ENCODE measurements at regions not wholly inside any gene's neighbourhood (a gene's known extent, or its start where the extent isn't known, plus 50 kb on each side); places are given as distances from the start of the nearest gene placed in this dataset.
"Not testable (repeated sequence)": the region's sequence is repeated elsewhere in the genome, so short reads cannot be mapped to it uniquely, and the experiment has no call there.

GRCh38 chr21:31609081-31609480 lies 50.4 kb upstream of the SOD1 start:
- peaks cover 9% of the 10 kb centered on the region for H3K9me3 Mint-ChIP-seq
- no peak overlapping the region for H3K4me3 Mint-ChIP-seq
- DNase-seq (no peak), ATAC-seq (no peak)
- peaks cover 5% of the 10 kb centered on the region for H3K4me1 Mint-ChIP-seq (ENCODE audit: low read depth)
- peaks cover 19% of the 10 kb centered on the region for H3K27me3 Mint-ChIP-seq (ENCODE audit: low read depth)
- no peaks in the 10 kb centered on the region for H3K36me3 Mint-ChIP-seq (ENCODE audit: insufficient read depth)

GRCh38 chr21:31607791-31608190 lies 51.7 kb upstream of the SOD1 start:
- ATAC-seq: no peak
- peaks cover 9% of the 10 kb centered on the region for H3K9me3 Mint-ChIP-seq
- H3K4me3 Mint-ChIP-seq: no peak overlapping the region
- H3K4me1 Mint-ChIP-seq (ENCODE audit: low read depth): peaks cover 5% of the 10 kb centered on the region
- H3K36me3 Mint-ChIP-seq (ENCODE audit: insufficient read depth): no peaks in the 10 kb centered on the region
- H3K27me3 Mint-ChIP-seq (ENCODE audit: low read depth): peaks cover 13% of the 10 kb centered on the region
- DNase-seq: no peak

GRCh38 chr21:31606081-31606874 lies 53.2 kb upstream of the SOD1 start:
- peak in 1 of 2 donors; percentile 34 for ATAC-seq
- Mint-ChIP-seq H3K4me1 (ENCODE audit: low read depth) (peaks cover 5% of the 10 kb centered on the region), H3K27me3 (ENCODE audit: low read depth) (peaks cover 10% of the 10 kb centered on the region), H3K36me3 (ENCODE audit: insufficient read depth) (no peaks in the 10 kb centered on the region), H3K4me3 (no peak overlapping the region), H3K9me3 (peaks cover 5% of the 10 kb centered on the region)
- DNase-seq: no peak

- no peaks in the 10 kb centered on the region for H3K9me3 Mint-ChIP-seq
- H3K4me3 Mint-ChIP-seq: no peak overlapping the region
- no peaks in the 10 kb centered on the region for H3K36me3 Mint-ChIP-seq (ENCODE audit: insufficient read depth)
- ATAC-seq: peak; percentile 80 to 82
- peaks cover 5% of the 10 kb centered on the region for H3K4me1 Mint-ChIP-seq (ENCODE audit: low read depth)
- peaks cover 3% of the 10 kb centered on the region for H3K27me3 Mint-ChIP-seq (ENCODE audit: low read depth)
- peak; percentile 75 for DNase-seq
These were observed 54.8 kb upstream of the SOD1 start for GRCh38 chr21:31604591-31605190.

- peaks cover 2% of the 10 kb centered on the region for H3K4me1 Mint-ChIP-seq (ENCODE audit: low read depth)
- no peaks in the 10 kb centered on the region for H3K27me3 Mint-ChIP-seq (ENCODE audit: low read depth)
- ATAC-seq (no peak), DNase-seq (no peak)
- H3K4me3 Mint-ChIP-seq: no peak overlapping the region
- no peaks in the 10 kb centered on the region for H3K9me3 Mint-ChIP-seq
- H3K36me3 Mint-ChIP-seq (ENCODE audit: insufficient read depth): no peaks in the 10 kb centered on the region
These were observed 59.9 kb upstream of the SOD1 start for GRCh38 chr21:31599563-31599962.

- no peaks in the 10 kb centered on the region for H3K36me3 Mint-ChIP-seq (ENCODE audit: insufficient read depth)
- no peaks in the 10 kb centered on the region for H3K27me3 Mint-ChIP-seq (ENCODE audit: low read depth)
- no peaks in the 10 kb centered on the region for H3K9me3 Mint-ChIP-seq
- no peak overlapping the region for H3K4me3 Mint-ChIP-seq
- no peaks in the 10 kb centered on the region for H3K4me1 Mint-ChIP-seq (ENCODE audit: low read depth)
- no peak for ATAC-seq
- no peak for DNase-seq
These were observed 60.5 kb upstream of the SOD1 start for GRCh38 chr21:31599013-31599412.

GRCh38 chr21:31597683-31598082 lies 61.8 kb upstream of the SOD1 start:
- H3K27me3 Mint-ChIP-seq (ENCODE audit: low read depth): no peaks in the 10 kb centered on the region
- ATAC-seq: no peak
- no peaks in the 10 kb centered on the region for H3K9me3 Mint-ChIP-seq

GRCh38 chr21:31596055-31596454 lies 63.4 kb upstream of the SOD1 start:
- ATAC-seq (no peak), DNase-seq (no peak)
- Mint-ChIP-seq H3K4me3 (no peak overlapping the region), H3K9me3 (no peaks in the 10 kb centered on the region), H3K36me3 (ENCODE audit: insufficient read depth) (no peaks in the 10 kb centered on the region), H3K27me3 (ENCODE audit: low read depth) (no peaks in the 10 kb centered on the region), H3K4me1 (ENCODE audit: low read depth) (no peaks in the 10 kb centered on the region)

More at GRCh38 chr21:31597683-31598082, 61.8 kb upstream of the SOD1 start:
- Mint-ChIP-seq H3K4me3 (no peak overlapping the region), H3K4me1 (ENCODE audit: low read depth) (no peaks in the 10 kb centered on the region), H3K36me3 (ENCODE audit: insufficient read depth) (no peaks in the 10 kb centered on the region)
- no peak for DNase-seq

- no peaks in the 10 kb centered on the region for H3K4me1 Mint-ChIP-seq (ENCODE audit: low read depth)
- H3K36me3 Mint-ChIP-seq (ENCODE audit: insufficient read depth): no peaks in the 10 kb centered on the region
- H3K9me3 Mint-ChIP-seq: no peaks in the 10 kb centered on the region
- DNase-seq: no peak
- no peak overlapping the region for H3K4me3 Mint-ChIP-seq
- H3K27me3 Mint-ChIP-seq (ENCODE audit: low read depth): peaks cover 2% of the 10 kb centered on the region
- ATAC-seq: no peak
These were observed 64.8 kb upstream of the SOD1 start for GRCh38 chr21:31594726-31595125.

- Mint-ChIP-seq H3K4me3 (no peak overlapping the region), H3K36me3 (ENCODE audit: insufficient read depth) (no peaks in the 10 kb centered on the region), H3K27me3 (ENCODE audit: low read depth) (peaks cover 2% of the 10 kb centered on the region), H3K4me1 (ENCODE audit: low read depth) (no peaks in the 10 kb centered on the region), H3K9me3 (no peaks in the 10 kb centered on the region)
- ATAC-seq: no peak
- DNase-seq: no peak
These were observed 65.2 kb upstream of the SOD1 start for GRCh38 chr21:31594279-31594678.

GRCh38 chr21:31592963-31593560 lies 66.4 kb upstream of the SOD1 start:
- Mint-ChIP-seq H3K4me1 (ENCODE audit: low read depth) (no peaks in the 10 kb centered on the region), H3K9me3 (no peaks in the 10 kb centered on the region), H3K27me3 (ENCODE audit: low read depth) (peaks cover 2% of the 10 kb centered on the region), H3K36me3 (ENCODE audit: insufficient read depth) (no peaks in the 10 kb centered on the region), H3K4me3 (no peak overlapping the region)
- no peak for DNase-seq
- ATAC-seq: no peak

GRCh38 chr21:31592516-31592915 lies 67.0 kb upstream of the SOD1 start:
- ATAC-seq (no peak), DNase-seq (no peak)
- peaks cover 2% of the 10 kb centered on the region for H3K27me3 Mint-ChIP-seq (ENCODE audit: low read depth)
- H3K36me3 Mint-ChIP-seq (ENCODE audit: insufficient read depth): no peaks in the 10 kb centered on the region
- no peaks in the 10 kb centered on the region for H3K4me1 Mint-ChIP-seq (ENCODE audit: low read depth)
- no peaks in the 10 kb centered on the region for H3K9me3 Mint-ChIP-seq
- no peak overlapping the region for H3K4me3 Mint-ChIP-seq

GRCh38 chr21:31589820-31590219 lies 69.7 kb upstream of the SOD1 start:
- Mint-ChIP-seq H3K9me3 (no peaks in the 10 kb centered on the region), H3K36me3 (ENCODE audit: insufficient read depth) (no peaks in the 10 kb centered on the region), H3K4me1 (ENCODE audit: low read depth) (no peaks in the 10 kb centered on the region), H3K4me3 (no peak overlapping the region), H3K27me3 (ENCODE audit: low read depth) (peaks cover 2% of the 10 kb centered on the region)
- DNase-seq: no peak
- no peak for ATAC-seq

GRCh38 chr21:31586118-31586517 lies 73.4 kb upstream of the SOD1 start:
- DNase-seq (no peak), ATAC-seq (no peak)
- Mint-ChIP-seq H3K36me3 (ENCODE audit: insufficient read depth) (no peaks in the 10 kb centered on the region), H3K9me3 (no peaks in the 10 kb centered on the region), H3K27me3 (ENCODE audit: low read depth) (peaks cover 2% of the 10 kb centered on the region), H3K4me1 (ENCODE audit: low read depth) (no peaks in the 10 kb centered on the region), H3K4me3 (no peak overlapping the region)

- not testable (repeated sequence) for ATAC-seq; H3K27me3 Mint-ChIP-seq (ENCODE audit: low read depth)
These were observed 75.6 kb upstream of the SOD1 start for GRCh38 chr21:31583937-31584336.

More at GRCh38 chr21:31583937-31584336, 75.6 kb upstream of the SOD1 start:
- not testable (repeated sequence) for DNase-seq; H3K4me1 Mint-ChIP-seq (ENCODE audit: low read depth); H3K36me3 Mint-ChIP-seq (ENCODE audit: insufficient read depth); H3K4me3 Mint-ChIP-seq; H3K9me3 Mint-ChIP-seq
